ENCODE measurements at regions not wholly inside any gene's neighbourhood (a gene's known extent, or its start where the extent isn't known, plus 50 kb on each side); places are given as distances from the start of the nearest gene placed in this dataset.

GRCh38 chr3:73925011-73925410 is 300.3 kb upstream of the PDZRN3 start:
- ATAC-seq (ENCODE audit: insufficient number of reproducible peaks, low FRiP score, low read depth) = no peak
- H3K27me3 ChIP-seq (replicated peaks; ENCODE audit: insufficient read depth) = no peaks in the 10 kb centered on the region

GRCh38 chr3:73924048-73924447 is 299.3 kb upstream of the PDZRN3 start:
- DNase-seq (ENCODE audit: low spot score) (no peak), ATAC-seq (ENCODE audit: insufficient number of reproducible peaks, low FRiP score, low read depth) (no peak)
- Histone ChIP-seq H3K27me3 (replicated peaks; ENCODE audit: insufficient read depth) (no peaks in the 10 kb centered on the region), H3K9me3 (no peaks in the 10 kb centered on the region), H3K27ac (no peak overlapping the region), H3K4me1 (ENCODE audit: control insufficient read depth in 1 of 2, low read depth in 2 of 2) (no peaks in the 10 kb centered on the region), H3K4me3 (no peak overlapping the region), H3K36me3 (no peaks in the 10 kb centered on the region)
- no peak for TF ChIP-seq CTCF (IDR thresholded peaks at IDR 0.05)

More at GRCh38 chr3:73925011-73925410, 300.3 kb upstream of the PDZRN3 start:
- no peaks in the 10 kb centered on the region for H3K36me3 ChIP-seq
- no peak overlapping the region for H3K27ac ChIP-seq
- TF ChIP-seq CTCF (IDR thresholded peaks at IDR 0.05) = no peak
- H3K4me3 ChIP-seq = no peak overlapping the region
- no peaks in the 10 kb centered on the region for H3K4me1 ChIP-seq (ENCODE audit: control insufficient read depth in 1 of 2, low read depth in 2 of 2)
- no peak for DNase-seq (ENCODE audit: low spot score)
- no peaks in the 10 kb centered on the region for H3K9me3 ChIP-seq

GRCh38 chr3:73917643-73918042 is 292.9 kb upstream of the PDZRN3 start:
- no peak overlapping the region for H3K4me3 ChIP-seq
- no peaks in the 10 kb centered on the region for H3K36me3 ChIP-seq
- no peak overlapping the region for H3K27ac ChIP-seq
- H3K9me3 ChIP-seq = no peaks in the 10 kb centered on the region
- ATAC-seq (ENCODE audit: insufficient number of reproducible peaks, low FRiP score, low read depth) (no peak), DNase-seq (ENCODE audit: low spot score) (no peak)
- no peaks in the 10 kb centered on the region for H3K4me1 ChIP-seq (ENCODE audit: control insufficient read depth in 1 of 2, low read depth in 2 of 2)
- no peak for TF ChIP-seq CTCF (IDR thresholded peaks at IDR 0.05)
- H3K27me3 ChIP-seq (replicated peaks; ENCODE audit: insufficient read depth) = no peaks in the 10 kb centered on the region

- ATAC-seq (ENCODE audit: insufficient number of reproducible peaks, low FRiP score, low read depth) (no peak), DNase-seq (ENCODE audit: low spot score) (no peak)
- Histone ChIP-seq H3K27me3 (replicated peaks; ENCODE audit: insufficient read depth) (no peaks in the 10 kb centered on the region), H3K4me1 (ENCODE audit: control insufficient read depth in 1 of 2, low read depth in 2 of 2) (no peaks in the 10 kb centered on the region), H3K9me3 (no peaks in the 10 kb centered on the region), H3K36me3 (no peaks in the 10 kb centered on the region), H3K27ac (no peak overlapping the region), H3K4me3 (no peak overlapping the region)
- TF ChIP-seq CTCF (IDR thresholded peaks at IDR 0.05) = no peak
Measured at GRCh38 chr3:73915886-73916285, 291.1 kb upstream of the PDZRN3 start.

GRCh38 chr3:73908218-73908617 is 283.5 kb upstream of the PDZRN3 start:
- no peak for TF ChIP-seq CTCF (IDR thresholded peaks at IDR 0.05)
- no peaks in the 10 kb centered on the region for H3K27me3 ChIP-seq (replicated peaks; ENCODE audit: insufficient read depth)
- H3K4me1 ChIP-seq (ENCODE audit: control insufficient read depth in 1 of 2, low read depth in 2 of 2) = no peaks in the 10 kb centered on the region
- H3K9me3 ChIP-seq = no peaks in the 10 kb centered on the region
- no peak for ATAC-seq (ENCODE audit: insufficient number of reproducible peaks, low FRiP score, low read depth)
- no peak for DNase-seq (ENCODE audit: low spot score)
- H3K4me3 ChIP-seq = no peak overlapping the region
- H3K36me3 ChIP-seq = no peaks in the 10 kb centered on the region
- no peak overlapping the region for H3K27ac ChIP-seq

All from thoracic aorta (tissue), 2 donors.